GM19023 (cell line): ENCODE measurements at regions not wholly inside any gene's neighbourhood (a gene's known extent, or its start where the extent isn't known, plus 50 kb on each side); places are given as distances from the start of the nearest gene placed in this dataset.

Source experiments
- ATAC-seq: cut with Tn5 transposase; IDR thresholded peaks from one replicate; pipeline ENCODE4 v1.9.1; 2021; ENCODE audit warnings: mild to moderate bottlenecking, moderate library complexity; ENCODE audit not compliant: unreplicated experiment

DNA sequence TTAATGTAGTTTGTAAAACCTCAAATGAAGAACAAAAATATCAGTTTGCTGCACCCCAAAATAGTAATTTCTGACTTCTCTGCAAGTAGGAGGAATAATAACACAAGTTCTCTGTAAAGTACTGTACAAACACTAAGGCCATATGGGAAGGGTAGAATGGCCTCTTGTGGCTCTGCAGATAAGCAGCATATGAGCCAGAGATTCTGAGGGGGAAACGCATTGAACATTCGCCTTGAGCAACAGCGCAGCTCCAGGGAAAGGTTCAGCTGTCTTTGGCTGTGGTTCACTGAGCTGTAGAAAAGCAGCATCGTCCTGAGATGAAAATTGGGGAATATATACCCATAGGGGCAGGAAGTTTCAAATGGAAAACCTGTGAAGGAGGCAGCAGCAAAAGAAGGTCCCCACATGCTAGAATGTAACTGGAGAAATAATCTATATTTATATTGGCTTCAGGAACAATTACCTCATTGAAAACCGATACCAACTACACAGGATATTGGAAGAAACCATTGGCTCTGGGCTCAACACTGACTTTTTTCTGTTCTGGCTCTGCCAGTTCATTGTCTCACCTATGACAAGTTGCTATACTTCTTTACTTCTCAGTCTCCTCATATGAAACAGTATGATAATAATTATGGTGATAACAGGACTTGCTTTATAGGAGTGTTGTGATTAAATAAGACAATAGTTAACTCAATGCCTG, 357.6 kb upstream of the CPEB2 start:
- ATAC-seq: no peak

DNA sequence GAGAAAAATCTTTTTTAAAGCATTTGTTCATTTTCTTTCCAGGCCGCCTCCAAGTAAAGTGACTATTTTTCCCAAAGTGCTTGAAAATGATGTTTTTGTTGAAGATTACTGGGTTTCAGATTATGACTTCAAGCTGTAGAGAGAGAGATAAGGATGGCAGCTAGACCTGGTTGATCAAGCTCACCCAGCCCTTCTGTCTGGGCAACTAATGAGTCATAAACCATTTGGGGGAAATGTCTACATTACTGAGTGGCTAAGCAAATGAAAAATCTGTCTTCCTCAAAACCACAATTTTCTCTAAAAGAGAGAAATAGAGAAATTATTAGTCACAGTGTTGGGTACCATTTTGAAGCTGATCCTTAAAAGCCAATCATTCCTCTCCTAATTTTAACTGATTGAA, 355.4 kb upstream of the CPEB2 start:
- no peak for ATAC-seq

- ATAC-seq: no peak
These were observed 352.2 kb upstream of the CPEB2 start for GRCh38 chr4:14650127-14650526.

DNA sequence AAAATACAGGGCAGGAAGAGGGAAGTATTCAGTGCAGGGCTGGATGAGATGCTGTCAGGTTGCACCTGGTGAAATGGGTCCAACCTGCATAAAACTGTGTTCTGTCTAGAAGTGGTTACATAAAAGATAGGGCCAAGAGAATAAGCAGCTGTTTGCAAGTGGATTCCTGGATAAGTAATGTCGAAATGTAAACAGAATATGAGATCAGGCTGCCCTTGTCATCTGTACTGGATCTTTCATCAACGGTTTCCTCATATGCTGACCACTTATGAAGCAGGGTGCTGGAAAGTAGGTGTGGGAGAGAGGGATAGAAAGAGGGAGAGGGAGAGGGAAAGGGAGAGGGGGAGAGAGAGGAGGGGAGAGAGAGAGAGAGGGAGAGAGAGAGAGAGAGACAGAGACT, 349.8 kb upstream of the CPEB2 start:
- ATAC-seq: no peak

GRCh38 chr4:14653338-14653737, 348.9 kb upstream of the CPEB2 start:
- no peak for ATAC-seq

GRCh38 chr4:14659286-14659685, 343.0 kb upstream of the CPEB2 start:
- ATAC-seq: no peak

GRCh38 chr4:14667624-14668151, 334.6 kb upstream of the CPEB2 start:
- ATAC-seq: no peak

DNA sequence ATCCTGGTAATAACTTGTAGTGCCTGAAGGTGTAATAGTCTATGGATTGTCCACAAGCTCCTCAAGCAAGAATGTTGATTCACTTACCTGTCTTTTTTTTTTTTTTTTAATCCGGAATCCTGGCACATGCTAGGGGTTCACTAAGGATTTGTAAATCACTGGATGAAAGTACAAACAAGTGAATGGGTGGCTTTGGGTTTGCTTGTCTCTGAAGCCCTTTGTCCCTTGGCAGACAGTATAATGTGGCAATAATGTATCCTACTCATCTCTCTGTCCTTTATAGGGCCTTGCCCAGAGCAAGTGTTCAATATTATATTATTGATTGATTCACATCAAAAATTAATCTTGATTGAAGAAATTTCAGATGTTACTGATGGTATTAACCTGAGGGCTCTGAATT, 334.0 kb upstream of the CPEB2 start:
- no peak for ATAC-seq

GRCh38 chr4:14669371-14669770, 332.9 kb upstream of the CPEB2 start:
- no peak for ATAC-seq

DNA sequence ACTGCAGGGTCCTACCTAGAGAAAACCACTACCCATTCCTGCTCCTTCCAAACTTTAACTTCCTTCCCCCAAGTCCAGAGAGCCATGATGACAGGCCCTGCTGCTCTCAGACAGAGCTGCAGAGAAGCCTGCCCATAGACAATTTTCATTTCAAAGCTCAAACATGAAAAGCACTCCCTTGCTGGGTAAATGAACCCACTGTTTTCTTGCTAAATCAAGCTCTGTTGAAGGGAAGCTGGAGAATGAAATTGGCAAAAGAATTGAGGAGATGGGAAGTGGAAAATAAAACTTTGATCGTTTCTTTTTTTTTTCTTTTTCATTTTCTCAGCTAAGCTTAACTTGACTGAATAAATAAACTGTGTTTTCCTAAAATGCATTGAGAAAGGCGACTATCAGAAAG, 331.1 kb upstream of the CPEB2 start:
- ATAC-seq: no peak

GRCh38 chr4:14675279-14675985, 326.8 kb upstream of the CPEB2 start:
- ATAC-seq: no peak

GRCh38 chr4:14679906-14680305, 322.4 kb upstream of the CPEB2 start:
- ATAC-seq: no peak

DNA sequence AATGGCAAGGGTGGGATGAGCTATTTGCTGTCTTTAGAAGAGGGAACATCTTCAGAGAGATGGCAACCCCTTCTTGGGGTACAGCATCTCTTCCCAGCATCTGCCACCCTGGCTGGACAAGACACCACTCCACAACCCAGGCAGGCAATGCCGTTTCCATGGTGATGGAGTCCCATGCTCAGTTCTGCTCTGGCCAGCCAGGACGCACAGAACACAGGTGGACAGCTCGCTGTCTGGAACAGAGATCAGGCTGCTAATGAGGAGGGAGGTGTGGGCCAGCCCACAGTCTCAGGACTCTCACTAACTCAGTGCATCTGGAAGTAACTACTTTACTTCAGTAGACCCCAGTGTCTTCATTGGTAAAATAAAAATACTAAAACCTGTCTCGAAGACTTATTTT, 321.0 kb upstream of the CPEB2 start:
- ATAC-seq: no peak

DNA sequence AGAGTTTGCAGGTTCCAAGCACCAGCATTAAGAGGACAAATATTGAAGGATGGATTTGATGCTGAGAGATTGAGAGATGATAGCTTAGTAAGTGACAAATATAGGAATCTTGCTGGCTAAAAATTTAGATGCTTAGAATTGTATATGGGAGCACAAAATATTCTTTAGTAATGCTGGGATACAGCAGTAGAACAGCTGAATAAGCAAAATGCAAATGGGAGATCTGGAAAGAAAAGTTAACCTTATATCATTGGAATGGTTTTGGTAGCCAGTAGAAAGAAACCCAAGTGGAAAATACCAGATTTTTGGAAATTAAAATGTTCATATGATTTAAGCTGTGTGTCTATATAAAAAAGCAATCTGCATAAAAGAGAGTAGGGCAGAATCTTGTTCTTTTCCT, 308.6 kb upstream of the CPEB2 start:
- no peak for ATAC-seq

GRCh38 chr4:14695095-14695845, 307.0 kb upstream of the CPEB2 start:
- ATAC-seq: no peak

GRCh38 chr4:14700083-14700482, 302.2 kb upstream of the CPEB2 start:
- ATAC-seq: no peak

DNA sequence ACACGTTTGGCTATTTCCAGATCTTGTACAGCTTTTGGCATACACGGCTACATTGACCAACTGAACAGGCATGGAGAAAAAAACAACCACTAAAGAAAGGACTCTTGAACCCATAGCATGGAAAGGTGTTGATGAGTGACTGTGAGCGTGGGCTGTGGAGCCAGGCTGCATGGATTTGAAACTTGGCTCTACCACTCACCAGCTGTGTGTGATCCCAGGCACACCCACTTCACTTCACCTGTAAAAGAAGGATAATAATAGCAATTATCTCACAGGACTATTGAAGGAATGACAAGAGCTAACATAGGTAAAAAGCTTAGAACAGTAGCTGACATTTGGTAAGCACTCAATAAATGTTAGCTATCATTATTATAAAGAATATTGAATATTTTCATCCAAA, 301.7 kb upstream of the CPEB2 start:
- ATAC-seq: no peak

- ATAC-seq: no peak
These were observed 300.9 kb upstream of the CPEB2 start for GRCh38 chr4:14701389-14701788.

DNA sequence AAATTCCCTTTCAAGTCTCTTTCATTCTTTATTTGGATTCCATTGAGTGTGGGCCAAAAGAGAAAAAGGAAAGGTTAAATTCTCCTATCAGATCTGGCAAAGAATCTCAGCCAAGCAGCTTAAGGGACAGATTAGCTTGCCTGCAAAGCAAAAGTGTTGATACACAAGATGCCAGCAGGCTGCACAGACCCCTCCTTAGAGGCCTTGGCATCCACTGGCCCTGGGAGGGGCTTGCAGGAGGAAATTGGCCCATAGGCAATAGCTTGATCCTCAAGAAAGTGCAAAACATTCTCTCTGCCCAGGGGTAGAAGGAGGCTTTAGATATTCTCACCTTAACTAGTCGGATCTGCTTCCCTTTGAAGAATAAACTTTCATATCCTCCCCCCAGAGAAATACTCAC, 300.4 kb upstream of the CPEB2 start:
- no peak for ATAC-seq

- no peak for ATAC-seq
These were observed 293.7 kb upstream of the CPEB2 start for GRCh38 chr4:14708574-14708973.

GRCh38 chr4:14711259-14711658, 291.0 kb upstream of the CPEB2 start:
- no peak for ATAC-seq

- no peak for ATAC-seq
These were observed 285.6 kb upstream of the CPEB2 start for GRCh38 chr4:14716691-14717090.
